ENCODE measurements at regions not wholly inside any gene's neighbourhood (a gene's known extent, or its start where the extent isn't known, plus 50 kb on each side); places are given as distances from the start of the nearest gene placed in this dataset.

- H3K9me3 ChIP-seq: no peaks in the 10 kb centered on the region
- H3K4me1 ChIP-seq: no peaks in the 10 kb centered on the region
- no peaks in the 10 kb centered on the region for H3K27me3 ChIP-seq
- intact Hi-C loops (cut with DNase I): no loop called here
- H3K27ac ChIP-seq (replicated peaks in 1 of 4): no peak overlapping the region
- 81% methylated on average over 3 of the region's 3 CpGs for WGBS
- no peak overlapping the region for H3K4me3 ChIP-seq
- no peak for DNase-seq (ENCODE audit: extremely low spot score)
- TF ChIP-seq, protein P1, sequence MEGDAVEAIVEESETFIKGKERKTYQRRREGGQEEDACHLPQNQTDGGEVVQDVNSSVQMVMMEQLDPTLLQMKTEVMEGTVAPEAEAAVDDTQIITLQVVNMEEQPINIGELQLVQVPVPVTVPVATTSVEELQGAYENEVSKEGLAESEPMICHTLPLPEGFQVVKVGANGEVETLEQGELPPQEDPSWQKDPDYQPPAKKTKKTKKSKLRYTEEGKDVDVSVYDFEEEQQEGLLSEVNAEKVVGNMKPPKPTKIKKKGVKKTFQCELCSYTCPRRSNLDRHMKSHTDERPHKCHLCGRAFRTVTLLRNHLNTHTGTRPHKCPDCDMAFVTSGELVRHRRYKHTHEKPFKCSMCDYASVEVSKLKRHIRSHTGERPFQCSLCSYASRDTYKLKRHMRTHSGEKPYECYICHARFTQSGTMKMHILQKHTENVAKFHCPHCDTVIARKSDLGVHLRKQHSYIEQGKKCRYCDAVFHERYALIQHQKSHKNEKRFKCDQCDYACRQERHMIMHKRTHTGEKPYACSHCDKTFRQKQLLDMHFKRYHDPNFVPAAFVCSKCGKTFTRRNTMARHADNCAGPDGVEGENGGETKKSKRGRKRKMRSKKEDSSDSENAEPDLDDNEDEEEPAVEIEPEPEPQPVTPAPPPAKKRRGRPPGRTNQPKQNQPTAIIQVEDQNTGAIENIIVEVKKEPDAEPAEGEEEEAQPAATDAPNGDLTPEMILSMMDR (IDR thresholded peaks at IDR 0.05): no peak
- TF ChIP-seq POLR2AphosphoS5 (IDR thresholded peaks at IDR 0.05): no peak
- no peak for TF ChIP-seq EP300 (IDR thresholded peaks at IDR 0.05)
- no peak for TF ChIP-seq POLR2A (IDR thresholded peaks at IDR 0.05; ENCODE audit: low read depth)
- no peaks in the 10 kb centered on the region for H3K36me3 ChIP-seq
These were observed 700.1 kb downstream of the HDGFL1 start for GRCh38 chr6:23269436-23269835.

- DNase-seq (ENCODE audit: extremely low spot score): no peak
- no peak for TF ChIP-seq EP300 (IDR thresholded peaks at IDR 0.05)
- TF ChIP-seq, protein P1 (IDR thresholded peaks at IDR 0.05): no peak
- no peak for TF ChIP-seq POLR2AphosphoS5 (IDR thresholded peaks at IDR 0.05)
- TF ChIP-seq POLR2A (IDR thresholded peaks at IDR 0.05; ENCODE audit: low read depth): no peak
- H3K27ac ChIP-seq (replicated peaks in 1 of 4): no peak overlapping the region
- no peaks in the 10 kb centered on the region for H3K9me3 ChIP-seq
- intact Hi-C loops (cut with DNase I): no loop called here
- H3K4me1 ChIP-seq: no peaks in the 10 kb centered on the region
- H3K27me3 ChIP-seq: no peaks in the 10 kb centered on the region
- no peaks in the 10 kb centered on the region for H3K36me3 ChIP-seq
- no peak overlapping the region for H3K4me3 ChIP-seq
These were observed 703.2 kb downstream of the HDGFL1 start for GRCh38 chr6:23272536-23272935.

DNA sequence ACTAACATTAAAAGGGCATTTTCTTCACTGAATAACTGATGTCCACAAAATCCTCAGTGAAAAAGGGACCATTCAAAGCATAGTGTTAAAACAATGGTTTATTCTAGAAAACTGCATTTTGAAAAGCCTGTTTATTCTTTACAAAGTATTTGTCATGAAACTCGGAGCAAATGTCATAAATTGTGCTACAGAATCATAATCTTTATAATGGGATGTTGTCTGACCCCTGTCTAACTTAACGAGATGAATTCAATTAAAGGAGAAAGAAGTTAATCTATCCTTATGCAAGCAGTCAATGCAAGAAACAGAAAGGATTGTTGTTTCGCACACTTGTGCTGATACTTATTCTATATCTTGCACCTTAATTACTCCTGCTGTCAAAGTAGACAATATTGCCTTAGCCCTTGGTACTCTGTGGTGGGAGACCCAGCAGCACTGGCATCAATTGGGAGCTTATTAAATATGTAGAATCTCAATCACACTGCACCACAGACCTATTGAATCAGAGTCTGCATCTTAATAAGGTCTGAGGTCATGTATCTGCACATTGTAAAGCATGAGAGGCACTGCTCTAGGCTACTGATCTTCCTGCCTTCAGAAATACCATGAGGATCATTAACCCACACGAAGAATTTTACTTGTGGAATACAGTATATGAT, 708.3 kb downstream of the HDGFL1 start:
- intact Hi-C loops (cut with DNase I): no loop called here
- no peaks in the 10 kb centered on the region for H3K9me3 ChIP-seq
- H3K27me3 ChIP-seq: no peaks in the 10 kb centered on the region
- no peak for TF ChIP-seq EP300 (IDR thresholded peaks at IDR 0.05)
- TF ChIP-seq POLR2A (IDR thresholded peaks at IDR 0.05; ENCODE audit: low read depth): no peak
- no peak for TF ChIP-seq POLR2AphosphoS5 (IDR thresholded peaks at IDR 0.05)
- TF ChIP-seq, protein P1 (IDR thresholded peaks at IDR 0.05): no peak
- no peak overlapping the region for H3K4me3 ChIP-seq
- H3K27ac ChIP-seq (replicated peaks in 1 of 4): no peak overlapping the region
- WGBS: 87% methylated on average over 4 of the region's 4 CpGs
- DNase-seq (ENCODE audit: extremely low spot score): no peak
- no peaks in the 10 kb centered on the region for H3K36me3 ChIP-seq
- H3K4me1 ChIP-seq: no peaks in the 10 kb centered on the region

DNA sequence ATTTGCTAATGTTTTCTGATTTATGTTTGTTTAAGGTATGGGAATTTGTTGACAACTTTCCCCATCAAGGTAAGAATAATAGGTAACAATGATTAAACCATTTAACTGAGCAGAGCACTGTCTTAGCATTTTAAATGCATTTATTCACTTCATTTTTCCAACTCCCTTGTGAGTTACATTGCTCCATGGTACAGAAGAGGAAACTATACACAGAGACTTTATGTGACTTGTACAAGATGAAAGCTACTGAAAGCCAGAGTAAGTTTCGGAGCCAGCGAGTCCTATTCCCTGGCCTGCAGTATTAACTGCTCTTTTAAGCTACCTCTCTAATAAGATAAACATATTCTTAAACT, 708.8 kb downstream of the HDGFL1 start:
- H3K4me1 ChIP-seq: no peaks in the 10 kb centered on the region
- 84% methylated on average over 2 of the region's 2 CpGs for WGBS
- no peaks in the 10 kb centered on the region for H3K36me3 ChIP-seq
- no peaks in the 10 kb centered on the region for H3K27me3 ChIP-seq
- H3K4me3 ChIP-seq: no peak overlapping the region
- intact Hi-C loops (cut with DNase I): no loop called here
- no peak overlapping the region for H3K27ac ChIP-seq (replicated peaks in 1 of 4)
- no peak for DNase-seq (ENCODE audit: extremely low spot score)
- TF ChIP-seq EP300 (IDR thresholded peaks at IDR 0.05): no peak
- no peak for TF ChIP-seq POLR2A (IDR thresholded peaks at IDR 0.05; ENCODE audit: low read depth)
- TF ChIP-seq, protein P1 (IDR thresholded peaks at IDR 0.05): no peak
- no peak for TF ChIP-seq POLR2AphosphoS5 (IDR thresholded peaks at IDR 0.05)
- no peaks in the 10 kb centered on the region for H3K9me3 ChIP-seq

DNA sequence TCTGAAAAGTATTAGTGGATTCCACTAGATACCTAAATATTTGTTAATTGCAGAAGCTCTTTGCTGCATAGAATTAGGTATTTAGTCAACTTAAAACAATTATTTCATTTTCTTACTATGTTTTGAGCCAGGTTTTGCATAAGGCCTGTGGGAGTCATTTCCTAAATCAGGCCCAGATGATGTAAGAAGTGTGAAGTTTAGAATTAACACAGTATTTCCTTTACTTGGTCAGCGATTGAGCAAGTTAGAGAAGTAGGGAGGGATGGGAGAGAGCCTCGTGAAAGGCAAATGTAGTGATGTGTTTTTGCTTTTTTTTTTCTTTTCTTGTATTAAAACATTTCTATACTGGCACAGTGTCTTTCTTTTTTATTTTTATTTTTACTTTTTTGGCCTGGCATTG, 711.1 kb downstream of the HDGFL1 start:
- H3K36me3 ChIP-seq: no peaks in the 10 kb centered on the region
- no peak for DNase-seq (ENCODE audit: extremely low spot score)
- no peak overlapping the region for H3K27ac ChIP-seq (replicated peaks in 1 of 4)
- H3K4me3 ChIP-seq: no peak overlapping the region
- WGBS: 73% methylated on average over 2 of the region's 2 CpGs
- H3K9me3 ChIP-seq: no peaks in the 10 kb centered on the region
- intact Hi-C loops (cut with DNase I): no loop called here
- TF ChIP-seq, protein P1 (IDR thresholded peaks at IDR 0.05): no peak
- TF ChIP-seq EP300 (IDR thresholded peaks at IDR 0.05): no peak
- TF ChIP-seq POLR2A (IDR thresholded peaks at IDR 0.05; ENCODE audit: low read depth): no peak
- TF ChIP-seq POLR2AphosphoS5 (IDR thresholded peaks at IDR 0.05): no peak
- no peaks in the 10 kb centered on the region for H3K4me1 ChIP-seq
- no peaks in the 10 kb centered on the region for H3K27me3 ChIP-seq

Data from esophagus muscularis mucosa (tissue), 4 donors.